Muscle layer of colon (tissue), 2 donors: ENCODE measurements at regions not wholly inside any gene's neighbourhood (a gene's known extent, or its start where the extent isn't known, plus 50 kb on each side); places are given as distances from the start of the nearest gene placed in this dataset.
"Not testable (repeated sequence)": the region's sequence is repeated elsewhere in the genome, so short reads cannot be mapped to it uniquely, and the experiment has no call there.

Experiments
- H3K27ac ChIP-seq: one replicate; pipeline ENCODE4 v1.7.0; 2013; ENCODE audit warnings: low read depth, mild to moderate bottlenecking, low read length, moderate library complexity
- H3K27me3 ChIP-seq, 2 donors: one replicate each; pipeline ENCODE4 v1.7.0; 2013; ENCODE audit warnings: low read length in 2 of 2, mild to moderate bottlenecking in 2 of 2; ENCODE audit not compliant: insufficient read depth in 2 of 2, control insufficient read depth in 1 of 2
- H3K36me3 ChIP-seq: one replicate; pipeline ENCODE4 v1.7.0; 2013; ENCODE audit warnings: mild to moderate bottlenecking, low read length; ENCODE audit not compliant: insufficient read depth
- H3K4me1 ChIP-seq: one replicate; pipeline ENCODE4 v1.7.0; 2013; ENCODE audit warnings: mild to moderate bottlenecking, low read length; ENCODE audit not compliant: insufficient read depth
- H3K4me3 ChIP-seq, 2 donors: one replicate each; pipeline ENCODE4 v1.7.0; 2013; ENCODE audit warnings: low read length in 2 of 2, low read depth in 1 of 2, mild to moderate bottlenecking in 1 of 2, moderate library complexity in 1 of 2
- H3K9ac ChIP-seq: one replicate; pipeline ENCODE4 v1.7.0; 2013; ENCODE audit warnings: low read length
- H3K9me3 ChIP-seq: one replicate; pipeline ENCODE4 v1.7.0; 2013; ENCODE audit warnings: mild to moderate bottlenecking, low read length
- donor health status: abdominal sarcoma.
- donor health status: Adenocarcinoma of cecum.

DNA sequence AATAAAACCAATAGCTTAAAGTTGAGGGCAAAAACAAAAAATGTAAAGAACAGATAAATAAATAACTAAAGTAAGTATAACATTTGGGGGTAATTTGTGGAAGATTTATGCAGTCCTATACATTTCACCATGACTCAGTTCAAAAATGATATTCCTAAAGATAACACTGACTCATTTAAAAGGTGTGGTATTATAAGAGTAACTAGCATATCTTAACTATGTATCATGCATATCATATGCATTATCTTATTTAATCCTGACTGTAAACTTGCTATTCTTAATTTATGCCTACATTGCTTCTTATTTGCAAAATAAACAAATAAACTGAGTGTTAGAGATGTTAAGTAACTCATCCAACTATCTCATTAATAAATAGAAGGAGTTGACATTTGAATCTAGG is 726.5 kb upstream of the PKDCC start:
- Histone ChIP-seq H3K27me3 (no peaks in the 10 kb centered on the region), H3K4me3 (no peak overlapping the region), H3K9me3 (no peaks in the 10 kb centered on the region), H3K4me1 (no peaks in the 10 kb centered on the region), H3K9ac (no peak overlapping the region), H3K36me3 (no peaks in the 10 kb centered on the region), H3K27ac (no peak overlapping the region)

DNA sequence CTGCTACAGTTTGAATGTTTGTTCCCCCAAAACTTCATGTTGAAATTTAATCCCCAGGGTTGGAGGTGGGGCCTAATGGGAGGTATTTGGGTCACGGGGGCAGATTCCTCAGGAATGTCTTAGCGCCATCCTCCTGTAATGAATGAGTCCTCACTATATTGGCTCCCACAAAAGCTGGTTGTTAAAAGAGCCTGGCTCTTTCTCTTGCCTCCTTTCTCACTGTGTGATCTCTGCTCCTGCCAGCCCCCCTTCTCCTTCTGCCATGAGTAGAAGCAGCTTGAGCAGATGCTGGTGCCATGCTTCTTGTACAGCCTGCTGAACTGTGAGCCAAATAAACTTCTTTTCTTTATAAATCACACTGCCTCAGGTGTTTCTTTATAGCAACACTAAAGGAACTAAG is 721.0 kb upstream of the PKDCC start:
- H3K4me1 ChIP-seq, result no peaks in the 10 kb centered on the region
- H3K36me3 ChIP-seq, result no peaks in the 10 kb centered on the region
- H3K4me3 ChIP-seq, result no peak overlapping the region
- H3K27me3 ChIP-seq, result no peaks in the 10 kb centered on the region
- H3K9ac ChIP-seq, result no peak overlapping the region
- no peak overlapping the region for H3K27ac ChIP-seq
- H3K9me3 ChIP-seq, result no peaks in the 10 kb centered on the region

DNA sequence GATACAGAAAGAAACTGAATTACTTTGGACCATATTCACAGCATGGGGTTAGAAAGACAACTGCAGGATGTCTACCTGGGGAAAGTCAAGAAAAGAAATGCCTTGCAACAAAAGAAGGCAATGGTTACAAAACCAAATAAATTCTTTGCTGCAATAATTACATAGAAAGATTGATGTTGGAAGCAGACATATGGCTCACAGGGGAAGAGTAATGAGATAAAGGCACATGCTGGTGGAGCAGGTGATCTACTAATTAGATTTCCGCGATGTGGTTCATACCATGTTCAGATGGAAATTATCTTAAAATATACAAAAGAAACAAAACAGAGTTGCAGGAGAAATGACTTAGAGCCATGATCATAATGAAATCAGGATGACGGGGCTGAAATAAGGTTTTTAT is 718.8 kb upstream of the PKDCC start:
- no peaks in the 10 kb centered on the region for H3K36me3 ChIP-seq
- H3K9ac ChIP-seq, result no peak overlapping the region
- no peak overlapping the region for H3K27ac ChIP-seq
- H3K4me1 ChIP-seq, result no peaks in the 10 kb centered on the region
- H3K27me3 ChIP-seq, result no peaks in the 10 kb centered on the region
- no peaks in the 10 kb centered on the region for H3K9me3 ChIP-seq
- no peak overlapping the region for H3K4me3 ChIP-seq

DNA sequence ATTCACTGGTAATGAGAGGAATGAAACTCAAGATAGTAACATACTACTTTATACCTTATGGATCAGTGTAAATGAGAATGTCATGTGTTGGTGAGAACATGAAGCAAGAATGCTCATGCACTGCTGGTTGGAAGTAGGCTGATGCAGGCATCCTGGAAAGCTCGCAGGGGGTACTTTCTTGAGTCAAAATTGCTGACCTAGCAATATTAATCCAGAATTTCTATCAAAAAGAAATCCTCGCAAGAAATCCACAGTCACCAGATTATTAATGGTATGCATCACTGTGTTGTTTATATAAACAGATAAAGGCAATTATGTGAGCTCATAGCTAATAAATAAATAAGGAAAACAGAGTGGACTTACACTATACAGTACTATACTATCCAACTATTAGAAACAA is 713.7 kb upstream of the PKDCC start:
- H3K27ac ChIP-seq, result no peak overlapping the region
- H3K9ac ChIP-seq, result no peak overlapping the region
- no peaks in the 10 kb centered on the region for H3K4me1 ChIP-seq
- H3K36me3 ChIP-seq, result no peaks in the 10 kb centered on the region
- no peaks in the 10 kb centered on the region for H3K27me3 ChIP-seq
- no peak overlapping the region for H3K4me3 ChIP-seq
- no peaks in the 10 kb centered on the region for H3K9me3 ChIP-seq

DNA sequence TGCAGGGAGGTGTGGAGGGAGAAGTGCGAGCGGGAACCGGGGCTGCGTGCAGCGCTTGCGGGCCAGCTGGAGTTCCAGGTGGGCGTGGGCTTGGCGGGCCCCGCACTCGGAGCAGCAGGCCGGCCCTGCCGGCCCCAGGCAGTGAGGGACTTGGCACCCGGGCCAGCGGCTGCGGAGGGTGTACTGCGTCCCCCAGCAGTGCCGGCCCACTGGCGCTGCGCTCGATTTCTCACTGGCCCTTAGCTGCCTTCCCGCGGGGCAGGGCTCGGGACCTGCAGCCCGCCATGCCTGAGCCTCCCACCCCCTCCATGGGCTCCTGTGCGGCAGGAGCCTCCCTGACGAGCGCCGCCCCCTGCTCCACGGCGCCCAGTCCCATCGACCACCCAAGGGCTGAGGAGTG is 712.2 kb upstream of the PKDCC start:
- H3K9me3 ChIP-seq, H3K4me3 ChIP-seq, H3K9ac ChIP-seq, H3K36me3 ChIP-seq, H3K27me3 ChIP-seq, H3K4me1 ChIP-seq, H3K27ac ChIP-seq: not testable (repeated sequence)

DNA sequence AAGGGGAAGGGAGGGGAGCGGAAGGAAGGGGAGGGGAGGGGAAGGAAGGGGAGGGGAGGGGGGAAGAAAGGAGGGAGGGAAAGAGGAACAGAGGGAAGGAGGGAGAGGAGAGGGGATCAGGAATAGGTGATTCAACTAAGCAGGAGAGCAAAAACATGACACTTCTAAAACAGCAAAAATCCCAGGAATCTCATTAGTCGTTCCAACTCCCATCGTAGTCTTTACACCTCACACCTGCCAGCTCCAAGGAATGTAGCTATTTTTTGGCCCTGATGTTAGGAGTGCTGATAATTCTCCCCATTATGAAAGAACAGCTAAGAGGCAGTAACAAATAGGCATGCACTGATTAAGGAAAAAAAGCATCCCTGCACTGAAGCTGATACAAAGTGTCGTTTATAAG is 709.9 kb upstream of the PKDCC start:
- Histone ChIP-seq H3K27me3 (no peaks in the 10 kb centered on the region), H3K9ac (no peak overlapping the region), H3K9me3 (no peaks in the 10 kb centered on the region), H3K27ac (no peak overlapping the region), H3K4me3 (no peak overlapping the region), H3K36me3 (no peaks in the 10 kb centered on the region), H3K4me1 (no peaks in the 10 kb centered on the region)

DNA sequence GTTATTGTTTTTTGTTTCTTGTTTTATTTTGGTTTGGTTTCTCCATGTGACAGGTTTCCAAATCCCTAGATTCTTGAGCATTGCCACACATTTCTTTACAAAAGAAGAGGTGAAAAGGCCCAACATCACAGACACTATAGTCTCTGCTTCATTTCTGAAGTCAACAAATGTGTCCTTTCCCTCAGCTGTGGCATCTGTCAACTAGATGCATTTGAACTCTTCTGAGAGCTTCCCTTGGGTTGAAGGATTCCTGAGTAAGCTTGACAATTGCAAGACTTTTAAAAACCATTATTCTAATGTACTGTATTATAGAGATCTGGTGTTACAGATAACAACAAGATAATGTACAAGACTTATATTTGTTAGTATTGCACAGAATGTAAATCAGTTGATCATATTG is 703.3 kb upstream of the PKDCC start:
- H3K4me1 ChIP-seq, result no peaks in the 10 kb centered on the region
- H3K27me3 ChIP-seq, result no peaks in the 10 kb centered on the region
- H3K36me3 ChIP-seq, result no peaks in the 10 kb centered on the region
- no peak overlapping the region for H3K27ac ChIP-seq
- no peak overlapping the region for H3K4me3 ChIP-seq
- no peaks in the 10 kb centered on the region for H3K9me3 ChIP-seq
- H3K9ac ChIP-seq, result no peak overlapping the region

DNA sequence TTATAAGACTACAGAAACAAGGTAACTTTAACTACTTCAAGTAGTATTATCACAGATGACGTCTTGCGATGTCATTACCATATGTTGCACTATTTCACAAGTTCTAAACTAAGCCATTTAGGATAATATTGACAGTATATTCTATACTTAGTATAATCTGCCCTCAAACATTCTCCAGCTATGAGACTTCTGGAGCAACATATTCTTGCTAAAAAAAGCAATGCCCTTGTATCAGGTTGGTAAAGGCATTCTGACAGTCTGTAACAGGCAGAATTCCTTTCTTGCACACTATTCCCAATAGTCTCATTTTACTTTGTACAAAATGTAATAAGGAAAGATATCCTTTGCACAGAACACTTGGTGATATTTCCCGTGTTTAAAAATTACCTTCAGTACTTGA is 694.8 kb upstream of the PKDCC start:
- H3K9me3 ChIP-seq, result no peaks in the 10 kb centered on the region
- no peak overlapping the region for H3K4me3 ChIP-seq
- H3K4me1 ChIP-seq, result no peaks in the 10 kb centered on the region
- no peak overlapping the region for H3K9ac ChIP-seq
- no peaks in the 10 kb centered on the region for H3K27me3 ChIP-seq
- no peaks in the 10 kb centered on the region for H3K36me3 ChIP-seq
- no peak overlapping the region for H3K27ac ChIP-seq

DNA sequence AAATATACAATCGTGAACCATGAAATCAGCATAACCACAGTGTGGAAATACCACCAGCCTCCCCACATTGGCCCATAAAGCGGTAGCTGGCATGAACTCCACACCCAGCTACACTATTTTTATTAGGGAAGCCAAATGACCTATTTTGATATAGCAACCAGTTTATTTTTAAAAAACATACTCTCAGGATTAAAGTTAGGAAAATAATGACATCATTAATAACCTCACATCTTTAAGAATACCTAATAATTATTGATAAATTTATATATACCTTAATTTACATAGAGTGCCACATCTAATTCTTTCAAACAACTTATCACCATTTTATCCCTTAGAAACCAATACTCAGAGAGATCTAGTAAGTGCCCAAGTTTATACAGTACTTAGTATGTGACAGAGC is 692.0 kb upstream of the PKDCC start:
- Histone ChIP-seq H3K36me3 (no peaks in the 10 kb centered on the region), H3K9ac (no peak overlapping the region), H3K4me3 (no peak overlapping the region), H3K4me1 (no peaks in the 10 kb centered on the region), H3K9me3 (no peaks in the 10 kb centered on the region), H3K27me3 (no peaks in the 10 kb centered on the region), H3K27ac (no peak overlapping the region)

DNA sequence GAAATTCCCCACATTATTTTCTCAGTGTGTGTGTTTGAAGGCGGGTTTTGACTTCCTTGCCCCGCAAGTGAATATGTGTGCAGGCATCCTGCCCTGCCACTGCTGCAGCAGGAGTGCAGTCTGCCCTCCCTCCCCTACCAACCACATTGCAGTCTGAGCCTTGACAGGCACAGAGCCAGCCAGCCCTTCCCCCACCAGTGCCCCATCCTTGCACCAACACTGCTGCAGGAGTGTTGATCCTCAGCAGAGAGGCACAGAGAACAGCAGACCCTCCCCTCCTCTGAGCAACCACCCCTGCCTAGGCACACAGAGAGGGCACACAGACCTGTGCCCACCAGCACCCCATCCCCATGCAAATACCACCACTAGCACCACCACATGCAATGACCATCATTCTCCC is 683.0 kb upstream of the PKDCC start:
- H3K9me3 ChIP-seq, result no peaks in the 10 kb centered on the region
- H3K36me3 ChIP-seq, result no peaks in the 10 kb centered on the region
- H3K9ac ChIP-seq, result no peak overlapping the region
- no peak overlapping the region for H3K27ac ChIP-seq
- H3K27me3 ChIP-seq, result no peaks in the 10 kb centered on the region
- H3K4me3 ChIP-seq, result no peak overlapping the region
- no peaks in the 10 kb centered on the region for H3K4me1 ChIP-seq

DNA sequence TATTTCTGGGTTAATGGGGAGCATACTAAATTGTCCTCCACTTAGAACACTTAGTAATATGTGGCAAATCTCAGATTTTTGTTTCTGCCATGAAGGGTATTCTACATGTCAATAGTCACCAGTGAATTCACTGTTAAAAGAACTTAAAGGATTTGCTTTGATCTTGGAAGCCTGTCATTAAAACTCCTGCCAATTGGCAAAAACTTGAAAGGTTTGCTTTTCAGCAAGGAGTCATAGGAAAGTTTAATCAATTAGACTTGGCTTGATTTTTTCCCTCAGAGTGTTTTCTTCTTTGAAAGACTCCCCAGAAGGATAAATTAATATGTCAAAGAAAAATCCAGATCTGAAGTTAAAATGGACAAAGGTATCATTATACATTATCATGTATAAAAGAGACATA is 671.9 kb upstream of the PKDCC start:
- Histone ChIP-seq H3K9me3 (no peaks in the 10 kb centered on the region), H3K9ac (no peak overlapping the region)

DNA sequence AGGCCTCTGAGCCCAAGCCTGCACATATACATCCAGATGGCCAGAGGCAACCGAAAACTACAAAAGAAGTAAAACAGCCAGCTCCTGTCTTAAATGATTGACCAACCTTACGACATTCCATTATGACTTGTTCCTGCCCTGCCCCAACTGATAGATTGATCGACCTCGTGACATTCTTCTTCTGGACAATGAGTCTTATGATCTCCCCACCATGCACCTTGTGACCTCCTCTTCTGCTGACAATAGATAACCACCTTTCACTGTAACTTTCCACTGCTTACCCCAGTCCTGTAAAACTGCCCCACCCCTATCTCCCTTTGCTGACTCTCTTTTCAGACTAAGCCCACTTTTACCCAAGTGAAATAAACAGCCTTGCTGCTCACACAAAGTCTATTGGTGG is 670.0 kb upstream of the PKDCC start:
- Histone ChIP-seq H3K4me3 (no peak overlapping the region), H3K27me3 (no peaks in the 10 kb centered on the region), H3K9me3 (no peaks in the 10 kb centered on the region), H3K9ac (no peak overlapping the region), H3K36me3 (no peaks in the 10 kb centered on the region), H3K4me1 (no peaks in the 10 kb centered on the region), H3K27ac (no peak overlapping the region)

More for the DNA sequence above, 671.9 kb upstream of the PKDCC start:
- Histone ChIP-seq H3K4me3 (no peak overlapping the region), H3K27me3 (no peaks in the 10 kb centered on the region), H3K4me1 (no peaks in the 10 kb centered on the region), H3K27ac (no peak overlapping the region), H3K36me3 (no peaks in the 10 kb centered on the region)
